ENCODE measurements at regions not wholly inside any gene's neighbourhood (a gene's known extent, or its start where the extent isn't known, plus 50 kb on each side); places are given as distances from the start of the nearest gene placed in this dataset.
"Not testable (repeated sequence)": the region's sequence is repeated elsewhere in the genome, so short reads cannot be mapped to it uniquely, and the experiment has no call there.

GRCh38 chr3:67244130-67244529 lies 246.0 kb downstream of the KBTBD8 start:
- H3K9me2 ChIP-seq (ENCODE audit: low read depth, low read length), result no peaks in the 10 kb centered on the region
- no peak overlapping the region for H2AFZ ChIP-seq (ENCODE audit: low read length)
- no peak overlapping the region for H3K27ac ChIP-seq (ENCODE audit: low read depth, low read length, poor library complexity, severe bottlenecking)
- no peak overlapping the region for H3K9ac ChIP-seq (ENCODE audit: low read length)
- H3K9me3 ChIP-seq (ENCODE audit: low read length), result no peaks in the 10 kb centered on the region
- H3K27me3 ChIP-seq (ENCODE audit: insufficient read depth, low read length), result no peaks in the 10 kb centered on the region
- no peaks in the 10 kb centered on the region for H3K36me3 ChIP-seq (ENCODE audit: insufficient read depth, low read length)
- TF ChIP-seq CTCF (IDR thresholded peaks at IDR 0.05; ENCODE audit: low read length) (no peak), EZH2 (IDR thresholded peaks at IDR 0.05; ENCODE audit: borderline replicate concordance, low read length) (no peak)
- no peaks in the 10 kb centered on the region for H4K20me1 ChIP-seq (ENCODE audit: insufficient read depth, low read length)
- H3F3A ChIP-seq (ENCODE audit: insufficient read depth, low read length), result no peaks in the 10 kb centered on the region
- H3K4me2 ChIP-seq (ENCODE audit: low read length), result no peak overlapping the region
- no peaks in the 10 kb centered on the region for H3K4me1 ChIP-seq (ENCODE audit: insufficient read depth, low read length, severe bottlenecking)
- no peaks in the 10 kb centered on the region for H3K79me2 ChIP-seq (ENCODE audit: insufficient read depth, low read length)
- H3K4me3 ChIP-seq (ENCODE audit: low read depth, low read length, poor library complexity, severe bottlenecking), result no peak overlapping the region

GRCh38 chr3:67245545-67245944 lies 247.4 kb downstream of the KBTBD8 start:
- H3K9me3 ChIP-seq (ENCODE audit: low read length), result no peaks in the 10 kb centered on the region
- no peaks in the 10 kb centered on the region for H3K27me3 ChIP-seq (ENCODE audit: insufficient read depth, low read length)
- no peak overlapping the region for H3K9ac ChIP-seq (ENCODE audit: low read length)
- H3K79me2 ChIP-seq (ENCODE audit: insufficient read depth, low read length), result no peaks in the 10 kb centered on the region
- no peak overlapping the region for H3K27ac ChIP-seq (ENCODE audit: low read depth, low read length, poor library complexity, severe bottlenecking)
- no peaks in the 10 kb centered on the region for H3F3A ChIP-seq (ENCODE audit: insufficient read depth, low read length)
- no peak overlapping the region for H3K4me3 ChIP-seq (ENCODE audit: low read depth, low read length, poor library complexity, severe bottlenecking)
- no peaks in the 10 kb centered on the region for H3K9me2 ChIP-seq (ENCODE audit: low read depth, low read length)
- TF ChIP-seq CTCF (IDR thresholded peaks at IDR 0.05; ENCODE audit: low read length), result no peak
- no peak for TF ChIP-seq EZH2 (IDR thresholded peaks at IDR 0.05; ENCODE audit: borderline replicate concordance, low read length)
- no peak overlapping the region for H3K4me2 ChIP-seq (ENCODE audit: low read length)
- no peaks in the 10 kb centered on the region for H4K20me1 ChIP-seq (ENCODE audit: insufficient read depth, low read length)
- H3K4me1 ChIP-seq (ENCODE audit: insufficient read depth, low read length, severe bottlenecking), result no peaks in the 10 kb centered on the region
- H2AFZ ChIP-seq (ENCODE audit: low read length), result no peak overlapping the region
- H3K36me3 ChIP-seq (ENCODE audit: insufficient read depth, low read length), result no peaks in the 10 kb centered on the region

GRCh38 chr3:67248726-67249125 lies 250.6 kb downstream of the KBTBD8 start:
- H2AFZ ChIP-seq (ENCODE audit: low read length), result no peak overlapping the region
- H3K36me3 ChIP-seq (ENCODE audit: insufficient read depth, low read length), result no peaks in the 10 kb centered on the region
- H3K27ac ChIP-seq (ENCODE audit: low read depth, low read length, poor library complexity, severe bottlenecking), result no peak overlapping the region
- TF ChIP-seq EZH2 (IDR thresholded peaks at IDR 0.05; ENCODE audit: borderline replicate concordance, low read length) (no peak), CTCF (IDR thresholded peaks at IDR 0.05; ENCODE audit: low read length) (no peak)
- H3K9me2 ChIP-seq (ENCODE audit: low read depth, low read length), result no peaks in the 10 kb centered on the region
- H3K9ac ChIP-seq (ENCODE audit: low read length), result no peak overlapping the region
- no peaks in the 10 kb centered on the region for H3F3A ChIP-seq (ENCODE audit: insufficient read depth, low read length)
- no peak overlapping the region for H3K4me2 ChIP-seq (ENCODE audit: low read length)
- no peaks in the 10 kb centered on the region for H3K79me2 ChIP-seq (ENCODE audit: insufficient read depth, low read length)
- H3K9me3 ChIP-seq (ENCODE audit: low read length), result no peaks in the 10 kb centered on the region
- H3K4me1 ChIP-seq (ENCODE audit: insufficient read depth, low read length, severe bottlenecking), result no peaks in the 10 kb centered on the region
- H3K27me3 ChIP-seq (ENCODE audit: insufficient read depth, low read length), result no peaks in the 10 kb centered on the region
- H3K4me3 ChIP-seq (ENCODE audit: low read depth, low read length, poor library complexity, severe bottlenecking), result no peak overlapping the region
- no peaks in the 10 kb centered on the region for H4K20me1 ChIP-seq (ENCODE audit: insufficient read depth, low read length)

- not testable (repeated sequence) for H3K9me2 ChIP-seq (ENCODE audit: low read depth, low read length); H3K4me3 ChIP-seq (ENCODE audit: low read depth, low read length, poor library complexity, severe bottlenecking); H3K4me1 ChIP-seq (ENCODE audit: insufficient read depth, low read length, severe bottlenecking); H3K9me3 ChIP-seq (ENCODE audit: low read length); H3K27me3 ChIP-seq (ENCODE audit: insufficient read depth, low read length); H3K27ac ChIP-seq (ENCODE audit: low read depth, low read length, poor library complexity, severe bottlenecking); H3K79me2 ChIP-seq (ENCODE audit: insufficient read depth, low read length); H3F3A ChIP-seq (ENCODE audit: insufficient read depth, low read length); H3K4me2 ChIP-seq (ENCODE audit: low read length); H2AFZ ChIP-seq (ENCODE audit: low read length); H4K20me1 ChIP-seq (ENCODE audit: insufficient read depth, low read length); H3K36me3 ChIP-seq (ENCODE audit: insufficient read depth, low read length); H3K9ac ChIP-seq (ENCODE audit: low read length)
These were observed 254.8 kb downstream of the KBTBD8 start for GRCh38 chr3:67252906-67253305.
